Body of pancreas (tissue), 4 donors: ENCODE measurements at regions not wholly inside any gene's neighbourhood (a gene's known extent, or its start where the extent isn't known, plus 50 kb on each side); places are given as distances from the start of the nearest gene placed in this dataset.

ENCODE experiments used
- ATAC-seq: fragments of 150-250 bp; one replicate; pipeline ENCODE4 v1.9.1; 2016
- DNase-seq, 4 donors: peaks; one replicate each; pipeline ENCODE4 v3.0.0-alpha.2; 2019
- H3K27ac ChIP-seq, 4 donors: fragments of 200-600 bp; sonication (generic); 1 replicate in 3 of 4; 2 replicates in 1 of 4; pipeline versions ENCODE4 v1.5.1 to v1.6.1; 2016 to 2019; ENCODE audit warnings: mild to moderate bottlenecking in 1 of 4, mixed read lengths in 1 of 4, moderate library complexity in 1 of 4
- H3K27me3 ChIP-seq, 2 donors: fragments of 200-600 bp; sonication (generic); one replicate each; pipeline ENCODE4 v1.6.0; 2016; ENCODE audit warnings: mild to moderate bottlenecking in 1 of 2
- H3K36me3 ChIP-seq, 2 donors: fragments of 200-600 bp; sonication (generic); replicated peaks in 1 of 2; 2 replicates each; pipeline ENCODE4 v1.5.1; 2016; ENCODE audit warnings: low read depth in 2 of 2; ENCODE audit not compliant: insufficient read depth in 1 of 2
- H3K4me1 ChIP-seq: fragments of 200-600 bp; sonication (generic); one replicate; pipeline ENCODE4 v1.6.0; 2016
- H3K4me3 ChIP-seq, 2 donors: fragments of 200-600 bp; sonication (generic); 1 replicate in 1 of 2; 2 replicates in 1 of 2; pipeline ENCODE4 v1.5.1; 2016 to 2019
- H3K9me3 ChIP-seq, 3 donors: fragments of 200-600 bp; sonication (generic); 1 replicate in 2 of 3; 2 replicates in 1 of 3; pipeline ENCODE4 v1.5.1; 2016
- POLR2A ChIP-seq, 3 donors: fragments of 450-650 bp; IDR thresholded peaks; one replicate each; pipeline ENCODE4 v1.6.1; 2016; ENCODE audit warnings: antibody characterized with exemption in 3 of 3, mild to moderate bottlenecking in 2 of 3
- WGBS, 2 donors: methylation state at CpG; one replicate each; pipeline ENCODE4 v1.1.5; 2017; 5-methylcytosine and 5-hydroxymethylcytosine counted together
- intact Hi-C: fragments of 100-400 bp; cut with DNase I; formaldehyde crosslinking; loops from one replicate; pipeline ENCODE4 v1.15.1; 2023
- TF ChIP-seq, protein P1 (sequence below), 7 experiments: fragments of 450-650 bp in 4 of 7; fragments of 200-600 bp in 3 of 7; sonication (generic) in 3 of 7; IDR thresholded peaks; one replicate each; pipeline ENCODE4 v1.5.1; 2016 to 2019; ENCODE audit warnings: antibody characterized with exemption in 7 of 7

GRCh38 chr20:63095718-63096654, 89.2 kb upstream of the BHLHE23 start:
- Histone ChIP-seq H3K4me3 (no peak overlapping the region), H3K36me3 (no peaks in the 10 kb centered on the region), H3K27ac (no peak overlapping the region), H3K27me3 (peaks cover 0 to 1% of the 10 kb centered on the region in 2 donors), H3K9me3 (no peaks in the 10 kb centered on the region), H3K4me1 (no peaks in the 10 kb centered on the region)
- no peak for ATAC-seq
- intact Hi-C loops: no loop called here
- WGBS, 2 donors: 41 to 56% methylated on average over 13 to 21 of the region's 21 CpGs
- peak in 2 of 4 donors; percentile 2 to 3 for DNase-seq
- TF ChIP-seq, protein P1, sequence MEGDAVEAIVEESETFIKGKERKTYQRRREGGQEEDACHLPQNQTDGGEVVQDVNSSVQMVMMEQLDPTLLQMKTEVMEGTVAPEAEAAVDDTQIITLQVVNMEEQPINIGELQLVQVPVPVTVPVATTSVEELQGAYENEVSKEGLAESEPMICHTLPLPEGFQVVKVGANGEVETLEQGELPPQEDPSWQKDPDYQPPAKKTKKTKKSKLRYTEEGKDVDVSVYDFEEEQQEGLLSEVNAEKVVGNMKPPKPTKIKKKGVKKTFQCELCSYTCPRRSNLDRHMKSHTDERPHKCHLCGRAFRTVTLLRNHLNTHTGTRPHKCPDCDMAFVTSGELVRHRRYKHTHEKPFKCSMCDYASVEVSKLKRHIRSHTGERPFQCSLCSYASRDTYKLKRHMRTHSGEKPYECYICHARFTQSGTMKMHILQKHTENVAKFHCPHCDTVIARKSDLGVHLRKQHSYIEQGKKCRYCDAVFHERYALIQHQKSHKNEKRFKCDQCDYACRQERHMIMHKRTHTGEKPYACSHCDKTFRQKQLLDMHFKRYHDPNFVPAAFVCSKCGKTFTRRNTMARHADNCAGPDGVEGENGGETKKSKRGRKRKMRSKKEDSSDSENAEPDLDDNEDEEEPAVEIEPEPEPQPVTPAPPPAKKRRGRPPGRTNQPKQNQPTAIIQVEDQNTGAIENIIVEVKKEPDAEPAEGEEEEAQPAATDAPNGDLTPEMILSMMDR (IDR thresholded peaks at IDR 0.05): no peak
- TF ChIP-seq POLR2A (IDR thresholded peaks at IDR 0.05): no peak

- H3K36me3 ChIP-seq: no peaks in the 10 kb centered on the region
- ATAC-seq: no peak
- H3K4me1 ChIP-seq: no peaks in the 10 kb centered on the region
- no peak overlapping the region for H3K4me3 ChIP-seq
- no peaks in the 10 kb centered on the region for H3K27me3 ChIP-seq
- no peak for DNase-seq
- no peak overlapping the region for H3K27ac ChIP-seq
- 50 to 57% methylated on average over 18 to 21 of the region's 22 CpGs for WGBS, 2 donors
- H3K9me3 ChIP-seq: no peaks in the 10 kb centered on the region
- intact Hi-C loops: no loop called here
- TF ChIP-seq, protein P1 (IDR thresholded peaks at IDR 0.05): no peak
- no peak for TF ChIP-seq POLR2A (IDR thresholded peaks at IDR 0.05)
Observed at GRCh38 chr20:63094767-63095499, 88.2 kb upstream of the BHLHE23 start.

- TF ChIP-seq POLR2A (IDR thresholded peaks at IDR 0.05): no peak
- TF ChIP-seq, protein P1 (IDR thresholded peaks at IDR 0.05): no peak
- H3K36me3 ChIP-seq: no peaks in the 10 kb centered on the region
- H3K27me3 ChIP-seq: no peaks in the 10 kb centered on the region
- WGBS, 2 donors: 46 to 56% methylated on average over 14 to 22 of the region's 37 CpGs
- ATAC-seq (no peak), DNase-seq (peak in 2 of 4 donors; percentile 3 to 4)
- intact Hi-C loops: no loop called here
- H3K9me3 ChIP-seq: no peaks in the 10 kb centered on the region
- no peak overlapping the region for H3K27ac ChIP-seq
- no peak overlapping the region for H3K4me3 ChIP-seq
- no peaks in the 10 kb centered on the region for H3K4me1 ChIP-seq
Observed at GRCh38 chr20:63093966-63094766, 87.4 kb upstream of the BHLHE23 start.

DNA sequence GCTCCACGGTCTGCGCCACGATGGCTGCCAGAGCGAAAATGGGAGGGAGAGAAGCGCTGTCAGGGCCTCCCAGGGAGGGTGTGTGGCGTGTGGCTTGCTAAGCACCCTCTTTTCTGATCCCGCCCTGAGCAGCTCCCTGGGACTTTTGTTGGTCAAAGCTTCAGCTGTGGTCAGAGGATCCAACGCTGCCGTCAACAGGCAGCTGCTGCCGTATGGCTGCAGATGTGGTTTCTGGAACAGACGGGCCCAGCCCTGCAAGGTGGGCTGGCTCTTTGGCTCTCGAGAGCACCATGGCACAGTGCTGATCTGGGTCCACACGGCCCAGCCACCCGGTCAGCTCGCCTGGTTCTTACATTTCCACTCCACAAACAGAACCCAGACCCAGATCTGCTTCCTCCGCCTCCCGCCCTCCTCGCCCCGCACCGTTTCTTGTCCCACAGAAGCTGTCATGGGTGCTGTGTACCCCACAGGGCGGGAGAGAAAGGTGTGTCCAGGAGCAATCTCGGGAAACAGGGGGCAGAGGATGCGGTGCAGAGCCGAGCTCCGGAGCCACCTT, 86.0 kb upstream of the BHLHE23 start:
- Histone ChIP-seq H3K36me3 (no peaks in the 10 kb centered on the region), H3K4me3 (no peak overlapping the region), H3K9me3 (no peaks in the 10 kb centered on the region), H3K27me3 (no peaks in the 10 kb centered on the region), H3K4me1 (no peaks in the 10 kb centered on the region), H3K27ac (no peak overlapping the region)
- TF ChIP-seq POLR2A (IDR thresholded peaks at IDR 0.05): no peak
- TF ChIP-seq, protein P1 (IDR thresholded peaks at IDR 0.05): no peak
- DNase-seq (peak in 3 of 4 donors; percentile 0 to 6 (median 2)), ATAC-seq (no peak)
- 49 to 52% methylated on average over 25 of the region's 25 CpGs for WGBS, 2 donors
- intact Hi-C loops: no loop called here
